ENCODE measurements at regions not wholly inside any gene's neighbourhood (a gene's known extent, or its start where the extent isn't known, plus 50 kb on each side); places are given as distances from the start of the nearest gene placed in this dataset.

DNA sequence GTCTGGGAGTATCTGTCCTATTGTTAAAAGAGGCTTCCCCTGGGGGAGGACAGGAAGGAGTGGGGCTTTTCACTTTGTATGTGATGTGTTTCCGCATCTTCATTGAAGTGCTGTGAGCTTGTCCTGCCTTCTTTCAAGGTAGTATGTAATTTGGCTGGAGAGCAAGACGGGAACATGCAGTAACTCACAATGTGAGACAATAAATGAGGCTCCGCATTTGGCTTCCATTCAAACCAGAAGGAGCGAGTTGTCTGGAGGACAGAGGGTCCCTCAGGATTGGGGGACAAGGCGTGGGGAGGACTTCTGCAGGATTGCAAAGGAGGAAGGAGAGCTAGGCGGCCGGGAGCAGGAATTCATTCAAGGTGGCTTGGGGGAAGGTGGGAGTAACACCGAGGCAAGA lies 203.5 kb downstream of the RBFOX3 start:
- TF ChIP-seq CTCF (IDR thresholded peaks at IDR 0.05 in 8 of 11, conservative IDR thresholded peaks at IDR 0.05 in 3 of 11) = no peak
- TF ChIP-seq POLR2AphosphoS5 (IDR thresholded peaks at IDR 0.05) = no peak
- TF ChIP-seq POLR2A (IDR thresholded peaks at IDR 0.05) = no peak
- H3K27me3 ChIP-seq (replicated peaks in 1 of 7) = peaks cover 0 to 92% (median 42%) of the 10 kb centered on the region in 7 donors
- WGBS, 5 donors = 35 to 44% (median 38%) methylated on average over 8 of the region's 8 CpGs
- H3K4me3 ChIP-seq = no peak overlapping the region
- intact Hi-C loops (cut with DNase I; ENCODE audit: low total_unique reads) = loop anchor here (10.0 kb wide), 1 partner anchor 307 kb away; no protein-coding TSS in a partner anchor
- peaks cover 0 to 7% (median 0%) of the 10 kb centered on the region in 6 donors for H3K4me1 ChIP-seq
- H3K9me3 ChIP-seq = no peaks in the 10 kb centered on the region
- H3K36me3 ChIP-seq = no peaks in the 10 kb centered on the region
- H3K27ac ChIP-seq = no peak overlapping the region
- no peak for DNase-seq

GRCh38 chr17:79406316-79406715 lies 204.5 kb downstream of the RBFOX3 start:
- Histone ChIP-seq H3K4me3 (no peak overlapping the region), H3K36me3 (no peaks in the 10 kb centered on the region), H3K27ac (no peak overlapping the region), H3K9me3 (no peaks in the 10 kb centered on the region), H3K4me1 (peaks cover 0 to 11% (median under 1%) of the 10 kb centered on the region in 6 donors), H3K27me3 (replicated peaks in 1 of 7) (peaks cover 0 to 100% (median 51%) of the 10 kb centered on the region in 7 donors)
- 30 to 40% (median 34%) methylated on average over 16 of the region's 16 CpGs for WGBS, 5 donors
- intact Hi-C loops (cut with DNase I; ENCODE audit: low total_unique reads) = loop anchor here (10.0 kb wide), 1 partner anchor 308 kb away; no protein-coding TSS in a partner anchor
- no peak for DNase-seq
- TF ChIP-seq POLR2AphosphoS5 (IDR thresholded peaks at IDR 0.05) (peak in 2 of 3 donors; percentile 37 to 51), POLR2A (IDR thresholded peaks at IDR 0.05) (no peak)

- WGBS, 5 donors = 70 to 91% (median 78%) methylated on average over 1 of the region's 1 CpG
- DNase-seq = no peak
- Histone ChIP-seq H3K36me3 (no peaks in the 10 kb centered on the region), H3K4me3 (no peak overlapping the region), H3K4me1 (peaks cover 0 to 15% (median 6%) of the 10 kb centered on the region in 6 donors), H3K27ac (no peak overlapping the region), H3K9me3 (no peaks in the 10 kb centered on the region), H3K27me3 (replicated peaks in 1 of 7) (peaks cover under 1 to 99% (median 51%) of the 10 kb centered on the region in 7 donors)
- intact Hi-C loops (cut with DNase I; ENCODE audit: low total_unique reads) = loop anchor here (10.0 kb wide), 1 partner anchor 309 kb away; no protein-coding TSS in a partner anchor
- TF ChIP-seq POLR2A (IDR thresholded peaks at IDR 0.05) (no peak), POLR2AphosphoS5 (IDR thresholded peaks at IDR 0.05) (no peak), CTCF (IDR thresholded peaks at IDR 0.05 in 8 of 11, conservative IDR thresholded peaks at IDR 0.05 in 3 of 11) (no peak)
Measured at GRCh38 chr17:79405823-79406222, 205.0 kb downstream of the RBFOX3 start.

- DNase-seq = no peak
- Histone ChIP-seq H3K4me3 (no peak overlapping the region), H3K9me3 (no peaks in the 10 kb centered on the region), H3K4me1 (peaks cover 0 to 19% (median 10%) of the 10 kb centered on the region in 6 donors), H3K27ac (no peak overlapping the region), H3K27me3 (replicated peaks in 1 of 7) (peaks cover 6 to 99% (median 66%) of the 10 kb centered on the region in 7 donors), H3K36me3 (no peaks in the 10 kb centered on the region)
- intact Hi-C loops (cut with DNase I; ENCODE audit: low total_unique reads) = loop anchor here (10.0 kb wide), 1 partner anchor 310 kb away; no protein-coding TSS in a partner anchor
- TF ChIP-seq CTCF (IDR thresholded peaks at IDR 0.05 in 8 of 11, conservative IDR thresholded peaks at IDR 0.05 in 3 of 11) (no peak), POLR2A (IDR thresholded peaks at IDR 0.05) (no peak), POLR2AphosphoS5 (IDR thresholded peaks at IDR 0.05) (no peak)
- 83 to 88% (median 85%) methylated on average over 11 to 16 of the region's 16 CpGs for WGBS, 5 donors
Measured at GRCh38 chr17:79404136-79404911, 206.5 kb downstream of the RBFOX3 start.
